Activated naive CD4-positive, alpha-beta T cell treated with anti-CD3 and anti-CD28 coated beads, Interleukin-2, amount 10 ng/mL, durations not matched to agents 7 days and 5 days (primary cell): ENCODE measurements at regions not wholly inside any gene's neighbourhood (a gene's known extent, or its start where the extent isn't known, plus 50 kb on each side); places are given as distances from the start of the nearest gene placed in this dataset.
A peak's percentile ranks its signal among the peaks of the same experiment; 100 is the strongest.

Experiments used
- CTCF ChIA-PET: fragments of 350-600 bp; sonication (Branson Sonifier 250); formaldehyde crosslinking; loops from one replicate; lab custom pipeline; 2021; ENCODE audit warnings: antibody characterized with exemption; lab: Charles Lee
- DNase-seq: peaks from one replicate; pipeline ENCODE4 v3.0.0-alpha.2; 2020
- H3K27ac Mint-ChIP-seq: one replicate; pipeline ENCODE4 v1.8.0; 2021; ENCODE audit warnings: mild to moderate bottlenecking, moderate library complexity, mixed read lengths
- H3K27me3 Mint-ChIP-seq: one replicate; pipeline ENCODE4 v1.8.0; 2021; ENCODE audit warnings: mild to moderate bottlenecking, mixed read lengths
- H3K36me3 Mint-ChIP-seq: one replicate; pipeline ENCODE4 v1.8.0; 2021; ENCODE audit warnings: mixed read lengths
- H3K4me1 Mint-ChIP-seq: one replicate; pipeline ENCODE4 v1.8.0; 2021; ENCODE audit warnings: mixed read lengths
- H3K4me3 Mint-ChIP-seq: one replicate; pipeline ENCODE4 v1.8.0; 2021; ENCODE audit warnings: mild to moderate bottlenecking, moderate library complexity, mixed read lengths
- H3K9me3 Mint-ChIP-seq: one replicate; pipeline ENCODE4 v1.8.0; 2021; ENCODE audit warnings: mixed read lengths

GRCh38 chr18:46262856-46263255 lies 158.7 kb downstream of the HAUS1 start:
- no peaks in the 10 kb centered on the region for H3K27me3 Mint-ChIP-seq
- no peaks in the 10 kb centered on the region for H3K9me3 Mint-ChIP-seq
- DNase-seq, result no peak
- H3K4me3 Mint-ChIP-seq, result no peak overlapping the region
- H3K36me3 Mint-ChIP-seq, result peaks cover 64% of the 10 kb centered on the region
- H3K27ac Mint-ChIP-seq, result peak overlapping the region; percentile 38
- H3K4me1 Mint-ChIP-seq, result peaks cover 46% of the 10 kb centered on the region
- CTCF ChIA-PET, result no interaction called here

GRCh38 chr18:46264255-46264654 lies 160.1 kb downstream of the HAUS1 start:
- H3K27ac Mint-ChIP-seq, result no peak overlapping the region
- no peaks in the 10 kb centered on the region for H3K9me3 Mint-ChIP-seq
- H3K4me1 Mint-ChIP-seq, result peaks cover 58% of the 10 kb centered on the region
- no peak for DNase-seq
- H3K36me3 Mint-ChIP-seq, result peaks cover 69% of the 10 kb centered on the region
- CTCF ChIA-PET, result interaction anchor here (0.7 to 2.4 kb wide), 2 partner anchors 91 to 151 kb away, joined by 4 to 6 read pairs; a partner anchor contains a TSS
- H3K4me3 Mint-ChIP-seq, result no peak overlapping the region
- H3K27me3 Mint-ChIP-seq, result no peaks in the 10 kb centered on the region

GRCh38 chr18:46265196-46266156 lies 161.3 kb downstream of the HAUS1 start:
- peaks cover 63% of the 10 kb centered on the region for H3K36me3 Mint-ChIP-seq
- no peak for DNase-seq
- H3K4me1 Mint-ChIP-seq, result peaks cover 55% of the 10 kb centered on the region
- no peak overlapping the region for H3K4me3 Mint-ChIP-seq
- no peaks in the 10 kb centered on the region for H3K9me3 Mint-ChIP-seq
- CTCF ChIA-PET, result interaction anchor here (0.6 to 2.4 kb wide), 3 partner anchors 15 to 92 kb away, joined by 3 to 6 read pairs (median 3); a partner anchor contains a TSS
- no peaks in the 10 kb centered on the region for H3K27me3 Mint-ChIP-seq
- no peak overlapping the region for H3K27ac Mint-ChIP-seq

GRCh38 chr18:46266473-46266872 lies 162.3 kb downstream of the HAUS1 start:
- peaks cover 45% of the 10 kb centered on the region for H3K4me1 Mint-ChIP-seq

GRCh38 chr18:46268671-46269070 lies 164.5 kb downstream of the HAUS1 start:
- DNase-seq, result no peak
- Mint-ChIP-seq H3K27me3 (no peaks in the 10 kb centered on the region), H3K27ac (no peak overlapping the region), H3K36me3 (peaks cover 46% of the 10 kb centered on the region), H3K4me3 (no peak overlapping the region), H3K9me3 (no peaks in the 10 kb centered on the region), H3K4me1 (peaks cover 29% of the 10 kb centered on the region)
- CTCF ChIA-PET, result interaction anchor here (0.5 to 2.3 kb wide), 3 partner anchors 17 to 95 kb away, joined by 4 to 10 read pairs (median 5); a partner anchor contains a TSS

More at GRCh38 chr18:46266473-46266872, 162.3 kb downstream of the HAUS1 start:
- CTCF ChIA-PET, result interaction anchor here (2.4 kb wide), 1 partner anchor 93 kb away, joined by 6 read pairs; a partner anchor contains a TSS
- DNase-seq, result no peak
- Mint-ChIP-seq H3K9me3 (no peaks in the 10 kb centered on the region), H3K27me3 (no peaks in the 10 kb centered on the region), H3K27ac (no peak overlapping the region), H3K4me3 (no peak overlapping the region), H3K36me3 (peaks cover 62% of the 10 kb centered on the region)

- Mint-ChIP-seq H3K9me3 (no peaks in the 10 kb centered on the region), H3K36me3 (peaks cover 40% of the 10 kb centered on the region), H3K27ac (peak overlapping the region; percentile 0), H3K27me3 (no peaks in the 10 kb centered on the region), H3K4me1 (peaks cover 29% of the 10 kb centered on the region), H3K4me3 (no peak overlapping the region)
- CTCF ChIA-PET, result interaction anchor here (0.5 to 2.3 kb wide), 3 partner anchors 18 to 96 kb away, joined by 4 to 10 read pairs (median 5); a partner anchor contains a TSS
- DNase-seq, result no peak
These were observed 165.1 kb downstream of the HAUS1 start for GRCh38 chr18:46269275-46269674.

GRCh38 chr18:46271488-46271887 lies 167.3 kb downstream of the HAUS1 start:
- H3K4me3 Mint-ChIP-seq, result no peak overlapping the region
- CTCF ChIA-PET, result interaction anchor here (2.6 kb wide), 1 partner anchor 9 kb away, joined by 11 read pairs; no protein-coding TSS in a partner anchor
- H3K27me3 Mint-ChIP-seq, result no peaks in the 10 kb centered on the region
- no peak for DNase-seq
- no peaks in the 10 kb centered on the region for H3K9me3 Mint-ChIP-seq
- H3K4me1 Mint-ChIP-seq, result peaks cover 22% of the 10 kb centered on the region
- no peak overlapping the region for H3K27ac Mint-ChIP-seq
- peaks cover 29% of the 10 kb centered on the region for H3K36me3 Mint-ChIP-seq

GRCh38 chr18:46273861-46274260 lies 169.7 kb downstream of the HAUS1 start:
- no peaks in the 10 kb centered on the region for H3K9me3 Mint-ChIP-seq
- DNase-seq, result no peak
- peaks cover 14% of the 10 kb centered on the region for H3K36me3 Mint-ChIP-seq
- CTCF ChIA-PET, result interaction anchor here (1.4 kb wide), 1 partner anchor 125 kb away, joined by 4 read pairs; no protein-coding TSS in a partner anchor
- no peaks in the 10 kb centered on the region for H3K27me3 Mint-ChIP-seq
- no peak overlapping the region for H3K4me3 Mint-ChIP-seq
- no peak overlapping the region for H3K27ac Mint-ChIP-seq
- peaks cover 22% of the 10 kb centered on the region for H3K4me1 Mint-ChIP-seq

GRCh38 chr18:46274266-46274665 lies 170.1 kb downstream of the HAUS1 start:
- H3K4me3 Mint-ChIP-seq, result no peak overlapping the region
- H3K27me3 Mint-ChIP-seq, result no peaks in the 10 kb centered on the region
- H3K4me1 Mint-ChIP-seq, result peaks cover 18% of the 10 kb centered on the region
- no peaks in the 10 kb centered on the region for H3K9me3 Mint-ChIP-seq
- H3K36me3 Mint-ChIP-seq, result peaks cover 14% of the 10 kb centered on the region
- CTCF ChIA-PET, result interaction anchor here (1.4 kb wide), 1 partner anchor 125 kb away, joined by 4 read pairs; no protein-coding TSS in a partner anchor
- no peak for DNase-seq
- H3K27ac Mint-ChIP-seq, result no peak overlapping the region

GRCh38 chr18:46275370-46275769 lies 171.2 kb downstream of the HAUS1 start:
- H3K36me3 Mint-ChIP-seq, result peaks cover 11% of the 10 kb centered on the region
- no peaks in the 10 kb centered on the region for H3K27me3 Mint-ChIP-seq
- H3K4me3 Mint-ChIP-seq, result no peak overlapping the region
- CTCF ChIA-PET, result interaction anchor here (1.7 to 8.7 kb wide), 2 partner anchors 126 to 384 kb away, joined by 5 to 119 read pairs; partner anchors contain the start of gene LOXHD1
- DNase-seq, result no peak
- no peaks in the 10 kb centered on the region for H3K9me3 Mint-ChIP-seq
- H3K4me1 Mint-ChIP-seq, result peaks cover 12% of the 10 kb centered on the region
- H3K27ac Mint-ChIP-seq, result no peak overlapping the region

GRCh38 chr18:46276748-46277147 lies 172.6 kb downstream of the HAUS1 start:
- CTCF ChIA-PET, result interaction anchor here (1.1 to 8.7 kb wide), 4 partner anchors 103 to 382 kb away, joined by 3 to 119 read pairs (median 5); partner anchors contain the start of gene LOXHD1
- H3K4me1 Mint-ChIP-seq, result peaks cover 12% of the 10 kb centered on the region

GRCh38 chr18:46278481-46279465 lies 174.6 kb downstream of the HAUS1 start:
- Mint-ChIP-seq H3K4me3 (no peak overlapping the region), H3K9me3 (no peaks in the 10 kb centered on the region), H3K36me3 (peaks cover 3% of the 10 kb centered on the region), H3K27ac (peak overlapping the region; percentile 13), H3K27me3 (no peaks in the 10 kb centered on the region), H3K4me1 (peaks cover 12% of the 10 kb centered on the region)
- CTCF ChIA-PET, result interaction anchor here (0.8 to 8.7 kb wide), 8 partner anchors 11 to 380 kb away, joined by 3 to 119 read pairs (median 6); partner anchors contain the start of gene LOXHD1
- DNase-seq, result no peak

More at GRCh38 chr18:46276748-46277147, 172.6 kb downstream of the HAUS1 start:
- Mint-ChIP-seq H3K36me3 (peaks cover 3% of the 10 kb centered on the region), H3K4me3 (no peak overlapping the region), H3K27me3 (no peaks in the 10 kb centered on the region), H3K9me3 (no peaks in the 10 kb centered on the region), H3K27ac (no peak overlapping the region)
- DNase-seq, result no peak

GRCh38 chr18:46279673-46280072 lies 175.5 kb downstream of the HAUS1 start:
- peaks cover 12% of the 10 kb centered on the region for H3K4me1 Mint-ChIP-seq
- peaks cover 1% of the 10 kb centered on the region for H3K36me3 Mint-ChIP-seq
- no peak for DNase-seq
- H3K27ac Mint-ChIP-seq, result no peak overlapping the region
- no peaks in the 10 kb centered on the region for H3K9me3 Mint-ChIP-seq
- CTCF ChIA-PET, result interaction anchor here (1.0 to 8.7 kb wide), 13 partner anchors 8 to 379 kb away, joined by 3 to 119 read pairs (median 6); partner anchors contain the start of gene LOXHD1
- H3K27me3 Mint-ChIP-seq, result no peaks in the 10 kb centered on the region
- H3K4me3 Mint-ChIP-seq, result no peak overlapping the region
